Ureter (tissue), 1 donor: ENCODE measurements at regions not wholly inside any gene's neighbourhood (a gene's known extent, or its start where the extent isn't known, plus 50 kb on each side); places are given as distances from the start of the nearest gene placed in this dataset.

ENCODE experiments used
- DNase-seq: peaks from one replicate; pipeline ENCODE4 v3.0.0-alpha.2; 2020; ENCODE audit warnings: low spot score
- donor health status: DM: yes; HTN: yes; CAD: no.

GRCh38 chr11:103662880-103663279 is 373.6 kb upstream of the DDI1 start:
- no peak for DNase-seq

- DNase-seq, result no peak
Measured at GRCh38 chr11:103668859-103669258, 367.6 kb upstream of the DDI1 start.

GRCh38 chr11:103671143-103671651 is 365.2 kb upstream of the DDI1 start:
- no peak for DNase-seq

- no peak for DNase-seq
Measured at GRCh38 chr11:103673773-103674172, 362.7 kb upstream of the DDI1 start.

- DNase-seq, result no peak
Measured at GRCh38 chr11:103676413-103676812, 360.0 kb upstream of the DDI1 start.

GRCh38 chr11:103680826-103681225 is 355.6 kb upstream of the DDI1 start:
- DNase-seq, result no peak

GRCh38 chr11:103681855-103682254 is 354.6 kb upstream of the DDI1 start:
- DNase-seq, result no peak

- peak; percentile 54 for DNase-seq
Measured at GRCh38 chr11:103682318-103683184, 353.9 kb upstream of the DDI1 start.

- DNase-seq, result no peak
Measured at GRCh38 chr11:103683576-103683975, 352.9 kb upstream of the DDI1 start.

- no peak for DNase-seq
Measured at GRCh38 chr11:103688924-103689323, 347.5 kb upstream of the DDI1 start.

- no peak for DNase-seq
Measured at GRCh38 chr11:103690356-103690755, 346.1 kb upstream of the DDI1 start.

- DNase-seq, result no peak
Measured at GRCh38 chr11:103696123-103696522, 340.3 kb upstream of the DDI1 start.

GRCh38 chr11:103699216-103699615 is 337.2 kb upstream of the DDI1 start:
- no peak for DNase-seq

- no peak for DNase-seq
Measured at GRCh38 chr11:103699656-103700055, 336.8 kb upstream of the DDI1 start.

- DNase-seq, result no peak
Measured at GRCh38 chr11:103700622-103701021, 335.8 kb upstream of the DDI1 start.

GRCh38 chr11:103703437-103703836 is 333.0 kb upstream of the DDI1 start:
- no peak for DNase-seq

- DNase-seq, result no peak
Measured at GRCh38 chr11:103703954-103704353, 332.5 kb upstream of the DDI1 start.

- DNase-seq, result no peak
Measured at GRCh38 chr11:103705642-103706041, 330.8 kb upstream of the DDI1 start.

GRCh38 chr11:103709371-103709770 is 327.1 kb upstream of the DDI1 start:
- no peak for DNase-seq

GRCh38 chr11:103714246-103714645 is 322.2 kb upstream of the DDI1 start:
- no peak for DNase-seq

- DNase-seq, result no peak
Measured at GRCh38 chr11:103716363-103716762, 320.1 kb upstream of the DDI1 start.

- no peak for DNase-seq
Measured at GRCh38 chr11:103727262-103727661, 309.2 kb upstream of the DDI1 start.

GRCh38 chr11:103729617-103730016 is 306.8 kb upstream of the DDI1 start:
- no peak for DNase-seq
